H9 (cell line): ENCODE measurements at regions not wholly inside any gene's neighbourhood (a gene's known extent, or its start where the extent isn't known, plus 50 kb on each side); places are given as distances from the start of the nearest gene placed in this dataset.

Experiments used
- DNase-seq: peaks from one replicate; pipeline ENCODE4 v3.0.0-alpha.2; 2017
- H2AFZ ChIP-seq: one replicate; pipeline ENCODE4 v1.6.1; 2013; ENCODE audit warnings: mild to moderate bottlenecking, low read length, control low read depth, moderate library complexity
- H2AK5ac ChIP-seq: 2 replicates; pipeline ENCODE4 v1.6.1; 2013; ENCODE audit warnings: low read length, control low read depth, mixed read lengths; ENCODE audit not compliant: insufficient read length
- H2BK120ac ChIP-seq: one replicate; pipeline ENCODE4 v1.6.1; 2013; ENCODE audit warnings: low read depth, mild to moderate bottlenecking, low read length, control low read depth, inconsistent platforms; ENCODE audit not compliant: poor library complexity, severe bottlenecking
- H2BK12ac ChIP-seq: 2 replicates; pipeline ENCODE4 v1.6.1; 2013; ENCODE audit warnings: low read length, control low read depth, mixed read lengths, low read depth; ENCODE audit not compliant: insufficient read length
- H2BK15ac ChIP-seq: 2 replicates; pipeline ENCODE4 v1.6.1; 2013; ENCODE audit warnings: low read depth, low read length, control low read depth
- H2BK20ac ChIP-seq: one replicate; pipeline ENCODE4 v1.6.1; 2013; ENCODE audit warnings: low read depth, mild to moderate bottlenecking, low read length, control low read depth, inconsistent platforms; ENCODE audit not compliant: poor library complexity, severe bottlenecking
- H2BK5ac ChIP-seq: 2 replicates; pipeline ENCODE4 v1.6.1; 2013; ENCODE audit warnings: low read length, control low read depth, mixed read lengths; ENCODE audit not compliant: insufficient read length
- H3K14ac ChIP-seq: 2 replicates; pipeline ENCODE4 v1.6.1; 2013; ENCODE audit warnings: low read length, control low read depth; ENCODE audit not compliant: insufficient read depth
- H3K18ac ChIP-seq: 2 replicates; pipeline ENCODE4 v1.6.1; 2013; ENCODE audit warnings: low read depth, mild to moderate bottlenecking, mixed read lengths, low read length, control low read depth; ENCODE audit not compliant: insufficient read length
- H3K23ac ChIP-seq: 2 replicates; pipeline ENCODE4 v1.6.1; 2013; ENCODE audit warnings: low read length, control low read depth, mixed read lengths, low read depth; ENCODE audit not compliant: insufficient read length
- H3K23me2 ChIP-seq: 2 replicates; pipeline ENCODE4 v1.6.1; 2013; ENCODE audit warnings: low read depth, mild to moderate bottlenecking, mixed read lengths, low read length, control low read depth; ENCODE audit not compliant: insufficient read length, poor library complexity, severe bottlenecking
- H3K27ac ChIP-seq: 2 replicates; pipeline ENCODE4 v1.5.1; 2013; ENCODE audit warnings: low read length, control low read depth, mixed read lengths, low read depth; ENCODE audit not compliant: insufficient read length
- H3K27me3 ChIP-seq: 2 replicates; pipeline ENCODE4 v1.6.1; 2013; ENCODE audit warnings: low read length, control low read depth, inconsistent platforms; ENCODE audit not compliant: insufficient read depth
- H3K4ac ChIP-seq: 2 replicates; pipeline ENCODE4 v1.6.1; 2013; ENCODE audit warnings: low read depth, mild to moderate bottlenecking, control low read depth, inconsistent platforms, low read length, moderate library complexity
- H3K4me1 ChIP-seq: 2 replicates; pipeline ENCODE4 v1.6.1; 2013; ENCODE audit warnings: low read length, control low read depth, inconsistent platforms; ENCODE audit not compliant: insufficient read depth
- H3K4me2 ChIP-seq: 2 replicates; pipeline ENCODE4 v1.6.1; 2013; ENCODE audit warnings: low read length, control low read depth, mixed read lengths; ENCODE audit not compliant: insufficient read length, insufficient read depth
- H3K56ac ChIP-seq: 2 replicates; pipeline ENCODE4 v1.6.1; 2013; ENCODE audit warnings: low read depth, mild to moderate bottlenecking, mixed read lengths, low read length, control low read depth; ENCODE audit not compliant: insufficient read length
- H3K79me1 ChIP-seq: 2 replicates; pipeline ENCODE4 v1.6.1; 2013; ENCODE audit warnings: low read depth, mild to moderate bottlenecking, moderate library complexity, low read length, control low read depth, inconsistent platforms; ENCODE audit not compliant: insufficient read depth, poor library complexity, severe bottlenecking
- H3K79me2 ChIP-seq: 2 replicates; pipeline ENCODE4 v1.6.1; 2013; ENCODE audit warnings: low read length, control low read depth, inconsistent platforms; ENCODE audit not compliant: insufficient read depth
- H3K9ac ChIP-seq: 2 replicates; pipeline ENCODE4 v1.6.1; 2013; ENCODE audit warnings: low read length, control low read depth, mixed read lengths; ENCODE audit not compliant: insufficient read length; ENCODE audit errors: extremely low read depth
- H3K9me3 ChIP-seq: one replicate; pipeline ENCODE4 v1.6.1; 2013; ENCODE audit warnings: low read depth, low read length, inconsistent platforms; ENCODE audit not compliant: control insufficient read depth
- H3T11ph ChIP-seq: one replicate; pipeline ENCODE4 v1.6.1; 2013; ENCODE audit warnings: mild to moderate bottlenecking, low read length, control low read depth, inconsistent platforms
- H4K20me1 ChIP-seq: one replicate; pipeline ENCODE4 v1.6.1; 2013; ENCODE audit not compliant: control insufficient read depth, insufficient read length, insufficient read depth
- H4K5ac ChIP-seq: 2 replicates; pipeline ENCODE4 v1.6.1; 2013; ENCODE audit warnings: low read depth, mild to moderate bottlenecking, mixed read lengths, low read length, control low read depth; ENCODE audit not compliant: insufficient read length
- H4K8ac ChIP-seq: replicated peaks from 2 replicates; pipeline ENCODE4 v1.6.1; 2013; ENCODE audit warnings: low read length, control low read depth, mixed read lengths, low read depth; ENCODE audit not compliant: insufficient read length
- H4K91ac ChIP-seq: 2 replicates; pipeline ENCODE4 v1.6.1; 2013; ENCODE audit warnings: low read depth, mild to moderate bottlenecking, moderate library complexity, mixed read lengths, low read length, control low read depth; ENCODE audit not compliant: insufficient read length
- H3K27ac Mint-ChIP-seq, 3 experiments: 2 replicates in 2 of 3; 3 replicates in 1 of 3; pipeline ENCODE4 v1.8.0; 2020 to 2021; ENCODE audit warnings: mixed read lengths in 3 of 3, mild to moderate bottlenecking in 1 of 3, moderate library complexity in 1 of 3
- H3K27me3 Mint-ChIP-seq: 2 replicates; pipeline ENCODE4 v1.8.0; 2021; ENCODE audit warnings: low read depth, mild to moderate bottlenecking, moderate library complexity, mixed read lengths
- H3K36me3 Mint-ChIP-seq, 3 experiments: 2 replicates in 2 of 3; 3 replicates in 1 of 3; pipeline ENCODE4 v1.8.0; 2020 to 2021; ENCODE audit warnings: low read depth in 3 of 3, mixed read lengths in 3 of 3; ENCODE audit not compliant: insufficient read depth in 1 of 3
- H3K4me1 Mint-ChIP-seq, 2 experiments: 2 replicates each; pipeline ENCODE4 v1.8.0; 2020; ENCODE audit warnings: mixed read lengths in 2 of 2
- H3K4me3 Mint-ChIP-seq, 2 experiments: 2 replicates in 1 of 2; 3 replicates in 1 of 2; pipeline ENCODE4 v1.8.0; 2020 to 2021; ENCODE audit warnings: mild to moderate bottlenecking in 2 of 2, mixed read lengths in 2 of 2, moderate library complexity in 1 of 2
- H3K9me3 Mint-ChIP-seq, 2 experiments: 2 replicates in 1 of 2; 3 replicates in 1 of 2; pipeline ENCODE4 v1.8.0; 2020; ENCODE audit warnings: mild to moderate bottlenecking in 2 of 2, mixed read lengths in 2 of 2, moderate library complexity in 1 of 2
- CTCF ChIP-seq: fragments of 200-600 bp; sonication (generic); conservative IDR thresholded peaks from 3 replicates; pipeline ENCODE4 v1.8.0; 2021; ENCODE audit warnings: antibody characterized with exemption, mild to moderate bottlenecking
- WGBS: extraction: QIAGEN DNeasy Blood & Tissue Kit; methylation state at CpG from one replicate; pipeline ENCODE4 v1.1.7; 2013; ENCODE audit warnings: missing lambda C conversion rate, low lambda C conversion rate, mixed read lengths; ENCODE audit not compliant: insufficient read length; ENCODE audit errors: extremely low coverage; 5-methylcytosine and 5-hydroxymethylcytosine counted together

GRCh38 chr5:167952278-167952995 is 339.0 kb upstream of the WWC1 start:
- Histone ChIP-seq H4K91ac (no peak overlapping the region), H3K4me1 (no peaks in the 10 kb centered on the region; the same call in 1 of the 2 replicates), H3K23ac (no peak overlapping the region), H3K23me2 (no peaks in the 10 kb centered on the region), H3K9me3 (no peaks in the 10 kb centered on the region), H3K18ac (no peak overlapping the region), H3T11ph (no peak overlapping the region), H2AK5ac (no peak overlapping the region), H3K4me2 (no peak overlapping the region), H3K14ac (no peak overlapping the region), H3K27me3 (no peaks in the 10 kb centered on the region), H3K56ac (no peak overlapping the region), H2BK5ac (no peak overlapping the region), H2BK120ac (no peak overlapping the region), H2BK12ac (no peak overlapping the region), H3K4ac (no peak overlapping the region), H3K9ac (no peak overlapping the region), H4K8ac (no peak overlapping the region), H3K79me2 (no peaks in the 10 kb centered on the region), H4K20me1 (no peaks in the 10 kb centered on the region), H2AFZ (no peak overlapping the region), H2BK20ac (no peak overlapping the region), H3K79me1 (no peaks in the 10 kb centered on the region), H2BK15ac (no peak overlapping the region), H3K27ac (no peak overlapping the region), H4K5ac (no peak overlapping the region)
- Mint-ChIP-seq H3K9me3 (peaks cover 9% of the 10 kb centered on the region in 2 experiments; a peak in 4 of 5 replicates), H3K27me3 (no peaks in the 10 kb centered on the region), H3K4me3 (no peak overlapping the region), H3K27ac (peak overlapping the region in 2 of 3 experiments; percentile 3 to 83; a peak in 4 of 7 replicates), H3K36me3 (peaks cover 3 to 10% (median 8%) of the 10 kb centered on the region in 3 experiments; a peak in 6 of 7 replicates), H3K4me1 (peaks cover 31 to 38% of the 10 kb centered on the region in 2 experiments)
- DNase-seq, result peak; percentile 47
- no CpG with 5 or more reads among the region's 19 CpGs for WGBS
- TF ChIP-seq CTCF, result no peak
